GM12875 (cell line): ENCODE measurements at regions not wholly inside any gene's neighbourhood (a gene's known extent, or its start where the extent isn't known, plus 50 kb on each side); places are given as distances from the start of the nearest gene placed in this dataset.

Experiments used
- H3K4me3 ChIP-seq: one replicate; pipeline ENCODE4 v1.5.1; 2011; ENCODE audit warnings: low read depth, low read length, control low read depth
- TF ChIP-seq, protein P1 (sequence below): IDR thresholded peaks from 2 replicates; pipeline ENCODE4 v1.5.1; 2011; ENCODE audit warnings: low read depth, mild to moderate bottlenecking, control low read depth, inconsistent platforms, low read length, moderate library complexity, borderline replicate concordance; ENCODE audit not compliant: insufficient read depth

DNA sequence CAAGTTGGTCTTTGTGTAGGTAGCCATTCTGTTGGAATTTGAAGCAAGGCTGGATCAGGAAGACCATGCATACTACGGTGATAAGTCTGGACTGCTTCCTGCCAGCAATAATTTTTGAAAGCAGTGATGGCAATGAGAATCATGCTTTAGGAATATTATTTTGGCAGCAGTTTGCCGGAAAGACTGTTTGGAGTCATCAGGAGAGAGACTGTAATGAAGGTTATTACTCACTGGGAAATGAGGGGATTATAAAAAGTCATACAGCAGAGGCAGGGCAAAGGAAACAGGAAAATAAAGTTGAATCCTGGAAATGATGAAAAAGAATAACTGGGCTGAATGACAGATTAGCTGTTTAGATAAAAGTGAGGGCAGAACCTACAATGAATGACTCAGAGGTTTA lies 1136.8 kb upstream of the AUTS2 start:
- TF ChIP-seq, protein P1, sequence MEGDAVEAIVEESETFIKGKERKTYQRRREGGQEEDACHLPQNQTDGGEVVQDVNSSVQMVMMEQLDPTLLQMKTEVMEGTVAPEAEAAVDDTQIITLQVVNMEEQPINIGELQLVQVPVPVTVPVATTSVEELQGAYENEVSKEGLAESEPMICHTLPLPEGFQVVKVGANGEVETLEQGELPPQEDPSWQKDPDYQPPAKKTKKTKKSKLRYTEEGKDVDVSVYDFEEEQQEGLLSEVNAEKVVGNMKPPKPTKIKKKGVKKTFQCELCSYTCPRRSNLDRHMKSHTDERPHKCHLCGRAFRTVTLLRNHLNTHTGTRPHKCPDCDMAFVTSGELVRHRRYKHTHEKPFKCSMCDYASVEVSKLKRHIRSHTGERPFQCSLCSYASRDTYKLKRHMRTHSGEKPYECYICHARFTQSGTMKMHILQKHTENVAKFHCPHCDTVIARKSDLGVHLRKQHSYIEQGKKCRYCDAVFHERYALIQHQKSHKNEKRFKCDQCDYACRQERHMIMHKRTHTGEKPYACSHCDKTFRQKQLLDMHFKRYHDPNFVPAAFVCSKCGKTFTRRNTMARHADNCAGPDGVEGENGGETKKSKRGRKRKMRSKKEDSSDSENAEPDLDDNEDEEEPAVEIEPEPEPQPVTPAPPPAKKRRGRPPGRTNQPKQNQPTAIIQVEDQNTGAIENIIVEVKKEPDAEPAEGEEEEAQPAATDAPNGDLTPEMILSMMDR, result no peak
- H3K4me3 ChIP-seq, result no peak overlapping the region

DNA sequence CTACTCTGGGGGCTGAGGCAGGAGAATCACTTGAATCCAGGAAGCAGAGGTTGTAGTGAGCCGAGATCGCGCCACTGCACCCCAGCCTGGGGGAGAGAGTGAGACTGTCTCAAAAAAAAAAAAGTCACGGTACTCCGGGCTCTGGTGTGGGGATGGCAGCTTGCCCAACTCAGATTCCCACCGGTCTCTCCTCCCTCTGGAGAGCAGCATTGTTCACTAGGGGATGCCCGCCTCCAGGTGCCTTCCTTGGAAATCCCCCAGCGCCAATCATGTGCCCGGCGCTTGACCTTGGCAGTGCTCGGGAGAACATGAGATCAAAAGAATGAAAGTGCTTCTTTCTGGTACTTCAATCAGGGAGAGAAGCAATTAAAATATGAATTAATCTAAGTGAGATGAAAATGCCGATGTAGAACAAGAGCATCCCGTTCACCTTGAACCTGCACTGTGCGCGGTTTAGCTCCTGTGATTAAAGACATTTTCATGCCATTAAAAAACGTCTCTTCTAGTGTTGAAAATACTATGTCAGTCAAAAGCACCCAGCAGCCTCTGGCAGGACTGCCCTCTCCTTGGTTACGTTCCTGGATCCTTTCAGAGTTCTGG lies 1127.3 kb upstream of the AUTS2 start:
- H3K4me3 ChIP-seq, result no peak overlapping the region
- TF ChIP-seq, protein P1, result no peak

DNA sequence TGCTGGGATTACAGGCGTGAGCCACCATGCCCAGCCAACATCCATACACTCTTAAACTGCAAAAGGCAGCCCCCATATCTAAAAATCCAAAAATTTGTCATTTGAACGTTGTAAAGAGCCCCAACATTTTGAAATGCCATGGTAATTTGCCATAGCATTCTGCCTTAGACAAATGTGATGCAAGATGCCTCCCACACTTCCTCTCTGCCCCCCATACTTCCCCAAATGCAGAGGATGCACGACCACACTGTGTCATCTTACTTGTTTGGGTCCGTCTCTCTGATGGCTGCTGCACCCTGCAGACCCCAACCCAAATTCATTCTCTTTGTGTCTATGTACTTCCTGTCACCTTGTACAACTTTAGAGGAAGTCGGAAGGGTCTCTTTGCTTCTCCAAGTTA lies 1125.6 kb upstream of the AUTS2 start:
- TF ChIP-seq, protein P1, result no peak
- H3K4me3 ChIP-seq, result no peak overlapping the region

DNA sequence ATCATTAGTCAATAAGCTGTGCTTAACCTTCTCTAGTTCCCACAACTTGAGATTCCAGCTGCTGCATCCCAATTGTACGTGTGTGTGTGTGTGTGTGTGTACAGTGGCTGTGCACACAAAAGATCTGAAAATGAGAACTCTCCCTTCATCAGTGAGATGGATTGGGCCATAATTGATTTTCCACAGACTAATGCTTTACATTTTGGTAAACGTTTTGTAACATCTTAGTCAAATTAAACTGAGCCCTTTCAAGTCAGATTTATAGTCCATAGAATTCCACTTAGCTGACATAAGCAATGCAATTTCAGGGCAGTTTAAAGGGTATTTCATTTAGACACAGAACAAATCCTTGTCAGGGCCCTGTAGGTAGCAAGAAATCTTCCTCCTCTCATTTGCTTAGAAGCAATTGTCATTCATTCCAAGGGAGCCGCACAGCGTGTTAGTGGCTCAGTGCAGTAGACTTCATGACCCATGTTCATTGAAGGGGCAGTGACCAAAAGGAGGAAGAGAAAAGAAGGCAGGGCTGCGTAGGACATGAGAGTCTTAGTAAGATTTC lies 1123.5 kb upstream of the AUTS2 start:
- H3K4me3 ChIP-seq, result no peak overlapping the region

DNA sequence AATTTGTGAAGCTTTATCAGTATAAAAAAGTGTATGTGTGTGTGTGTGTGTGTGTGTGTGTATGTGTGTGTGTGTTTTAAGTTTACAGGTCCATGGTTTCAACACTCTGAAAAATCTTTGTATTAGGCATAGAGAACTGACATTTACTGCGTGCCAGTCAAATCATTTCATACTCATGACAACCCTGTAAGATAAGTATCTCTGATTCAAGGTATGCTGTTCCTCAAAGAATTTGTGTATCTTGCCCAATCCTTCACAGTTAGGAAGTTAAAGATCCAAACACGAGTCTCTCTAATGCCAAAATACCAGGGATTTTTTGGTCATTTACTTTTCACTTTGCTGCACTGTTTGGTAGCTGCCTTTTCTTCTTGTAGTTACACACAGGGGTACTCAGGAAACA lies 1121.3 kb upstream of the AUTS2 start:
- TF ChIP-seq, protein P1, result no peak
- H3K4me3 ChIP-seq, result no peak overlapping the region

More for the DNA sequence above, 1123.5 kb upstream of the AUTS2 start:
- TF ChIP-seq, protein P1, result no peak

DNA sequence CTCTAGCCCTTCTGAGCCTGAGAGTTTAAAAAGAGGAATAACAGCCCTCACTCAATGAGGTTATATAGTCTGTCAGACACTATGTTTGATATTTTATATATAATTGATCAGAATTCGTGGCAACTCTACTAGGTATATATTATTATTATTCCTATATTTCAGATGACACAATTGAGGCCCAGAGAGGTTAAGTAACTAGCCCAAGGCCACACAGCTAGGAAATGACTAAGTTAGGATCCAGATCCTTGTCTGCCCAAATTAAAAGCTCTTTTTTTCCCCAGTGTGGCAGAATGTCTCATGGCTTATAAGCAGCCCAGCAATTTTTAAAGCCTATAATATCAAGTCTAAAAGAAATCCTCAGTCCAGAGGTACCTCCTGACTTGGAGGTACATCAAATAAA lies 1119.9 kb upstream of the AUTS2 start:
- no peak overlapping the region for H3K4me3 ChIP-seq
- TF ChIP-seq, protein P1, result no peak

DNA sequence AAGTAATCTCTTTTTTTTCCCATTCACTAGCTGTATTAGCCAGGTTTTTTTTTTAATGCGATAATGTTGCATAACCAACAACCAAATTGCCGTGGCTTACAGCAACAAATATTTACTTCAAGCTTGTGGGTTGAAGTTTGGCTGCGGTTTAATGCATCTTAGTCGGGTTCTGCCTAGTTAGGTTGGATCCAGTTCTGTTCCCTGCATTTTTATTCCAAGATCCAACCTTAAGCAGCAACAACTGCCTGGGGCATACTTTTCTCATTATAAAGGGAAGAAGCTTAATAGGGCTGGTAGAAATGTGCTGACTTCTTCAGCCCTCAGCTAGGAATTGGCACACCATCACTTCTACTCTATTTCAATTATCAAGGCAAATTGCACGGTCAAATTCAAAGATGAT lies 1115.5 kb upstream of the AUTS2 start:
- no peak overlapping the region for H3K4me3 ChIP-seq
- TF ChIP-seq, protein P1, result no peak
